SU-DHL-6 (cell line): ENCODE measurements at regions not wholly inside any gene's neighbourhood (a gene's known extent, or its start where the extent isn't known, plus 50 kb on each side); places are given as distances from the start of the nearest gene placed in this dataset.

Source experiments
- CTCF ChIP-seq: fragments of 200-600 bp; sonication (generic); IDR thresholded peaks from one replicate; pipeline ENCODE4 v1.5.1; 2017; ENCODE audit warnings: antibody characterized with exemption, mild to moderate bottlenecking, low read length, moderate library complexity; ENCODE audit not compliant: insufficient read depth, poor library complexity, severe bottlenecking
- EZH2phosphoT487 ChIP-seq: fragments of 200-600 bp; sonication (generic), shearing (Covaris generic); conservative IDR thresholded peaks from 2 replicates; pipeline ENCODE4 v1.6.1; 2018; ENCODE audit warnings: mild to moderate bottlenecking, antibody characterized with exemption, low read length, moderate library complexity, mixed read lengths

DNA sequence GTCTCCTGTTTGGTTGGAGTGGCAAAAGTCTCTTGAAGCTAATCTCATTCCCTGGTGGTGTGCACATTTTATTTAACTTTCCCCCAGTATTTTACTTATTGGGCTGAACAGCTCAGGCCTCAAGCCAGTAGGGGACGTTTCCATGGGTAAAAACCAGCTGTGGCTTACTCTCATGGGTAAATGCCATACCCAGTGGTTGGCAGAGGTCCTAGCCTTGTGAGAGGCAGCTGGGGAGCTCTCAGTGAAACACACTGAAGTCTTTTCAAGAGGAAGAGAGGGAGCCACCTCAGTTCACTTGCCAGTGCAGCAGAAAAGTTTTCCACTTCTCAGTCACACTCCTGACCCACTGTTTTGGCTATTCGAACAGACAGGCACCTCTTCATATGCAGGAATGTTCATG is 1964.2 kb downstream of the ARAP2 start:
- TF ChIP-seq CTCF, result no peak
- TF ChIP-seq EZH2phosphoT487, result no peak
